ENCODE measurements at regions not wholly inside any gene's neighbourhood (a gene's known extent, or its start where the extent isn't known, plus 50 kb on each side); places are given as distances from the start of the nearest gene placed in this dataset.

- H3K9me3 ChIP-seq (ENCODE audit: control insufficient read depth, low read length) = no peaks in the 10 kb centered on the region
- no peaks in the 10 kb centered on the region for H3K36me3 ChIP-seq (ENCODE audit: control insufficient read depth, insufficient read depth, low read length)
- no peaks in the 10 kb centered on the region for H3K4me1 ChIP-seq (ENCODE audit: control insufficient read depth, insufficient read depth, low read length, poor library complexity, severe bottlenecking)
- no peak overlapping the region for H3K27ac ChIP-seq (ENCODE audit: low read depth, low read length, severe bottlenecking)
- 54 to 64% methylated on average over 2 to 3 of the region's 3 CpGs for WGBS, 2 experiments (ENCODE audit: insufficient coverage in 2 of 2)
- H3K4me3 ChIP-seq (ENCODE audit: extremely low read depth, insufficient read depth, low read length, poor library complexity, severe bottlenecking) = no peak overlapping the region
These were observed 94.6 kb downstream of the ZPLD1 start for GRCh38 chr3:102529452-102529851.

- H3K4me3 ChIP-seq (ENCODE audit: extremely low read depth, insufficient read depth, low read length, poor library complexity, severe bottlenecking) = no peak overlapping the region
- no peak overlapping the region for H3K27ac ChIP-seq (ENCODE audit: low read depth, low read length, severe bottlenecking)
- H3K36me3 ChIP-seq (ENCODE audit: control insufficient read depth, insufficient read depth, low read length) = no peaks in the 10 kb centered on the region
- 92 to 94% methylated on average over 2 of the region's 4 CpGs for WGBS, 2 experiments (ENCODE audit: insufficient coverage in 2 of 2)
- no peaks in the 10 kb centered on the region for H3K9me3 ChIP-seq (ENCODE audit: control insufficient read depth, low read length)
- H3K4me1 ChIP-seq (ENCODE audit: control insufficient read depth, insufficient read depth, low read length, poor library complexity, severe bottlenecking) = no peaks in the 10 kb centered on the region
These were observed 95.8 kb downstream of the ZPLD1 start for GRCh38 chr3:102530415-102531181.

- no peak overlapping the region for H3K27ac ChIP-seq (ENCODE audit: low read depth, low read length, severe bottlenecking)
- no peaks in the 10 kb centered on the region for H3K36me3 ChIP-seq (ENCODE audit: control insufficient read depth, insufficient read depth, low read length)
- H3K4me1 ChIP-seq (ENCODE audit: control insufficient read depth, insufficient read depth, low read length, poor library complexity, severe bottlenecking) = no peaks in the 10 kb centered on the region
- no peaks in the 10 kb centered on the region for H3K9me3 ChIP-seq (ENCODE audit: control insufficient read depth, low read length)
- no peak overlapping the region for H3K4me3 ChIP-seq (ENCODE audit: extremely low read depth, insufficient read depth, low read length, poor library complexity, severe bottlenecking)
These were observed 96.9 kb downstream of the ZPLD1 start for GRCh38 chr3:102531686-102532085.

GRCh38 chr3:102532901-102533300, 98.1 kb downstream of the ZPLD1 start:
- 80 to 100% methylated on average over 1 of the region's 3 CpGs for WGBS, 2 experiments (ENCODE audit: insufficient coverage in 2 of 2)
- Histone ChIP-seq H3K4me3 (ENCODE audit: extremely low read depth, insufficient read depth, low read length, poor library complexity, severe bottlenecking) (no peak overlapping the region), H3K4me1 (ENCODE audit: control insufficient read depth, insufficient read depth, low read length, poor library complexity, severe bottlenecking) (no peaks in the 10 kb centered on the region), H3K9me3 (ENCODE audit: control insufficient read depth, low read length) (no peaks in the 10 kb centered on the region), H3K27ac (ENCODE audit: low read depth, low read length, severe bottlenecking) (no peak overlapping the region), H3K36me3 (ENCODE audit: control insufficient read depth, insufficient read depth, low read length) (no peaks in the 10 kb centered on the region)

- Histone ChIP-seq H3K4me1 (ENCODE audit: control insufficient read depth, insufficient read depth, low read length, poor library complexity, severe bottlenecking) (no peaks in the 10 kb centered on the region), H3K36me3 (ENCODE audit: control insufficient read depth, insufficient read depth, low read length) (no peaks in the 10 kb centered on the region), H3K9me3 (ENCODE audit: control insufficient read depth, low read length) (no peaks in the 10 kb centered on the region), H3K4me3 (ENCODE audit: extremely low read depth, insufficient read depth, low read length, poor library complexity, severe bottlenecking) (no peak overlapping the region), H3K27ac (ENCODE audit: low read depth, low read length, severe bottlenecking) (no peak overlapping the region)
- 71 to 76% methylated on average over 2 of the region's 4 CpGs for WGBS, 2 experiments (ENCODE audit: insufficient coverage in 2 of 2)
These were observed 99.0 kb downstream of the ZPLD1 start for GRCh38 chr3:102533784-102534183.

- Histone ChIP-seq H3K9me3 (ENCODE audit: control insufficient read depth, low read length) (no peaks in the 10 kb centered on the region), H3K36me3 (ENCODE audit: control insufficient read depth, insufficient read depth, low read length) (no peaks in the 10 kb centered on the region), H3K27ac (ENCODE audit: low read depth, low read length, severe bottlenecking) (no peak overlapping the region), H3K4me1 (ENCODE audit: control insufficient read depth, insufficient read depth, low read length, poor library complexity, severe bottlenecking) (no peaks in the 10 kb centered on the region), H3K4me3 (ENCODE audit: extremely low read depth, insufficient read depth, low read length, poor library complexity, severe bottlenecking) (no peak overlapping the region)
- WGBS, 2 experiments (ENCODE audit: insufficient coverage in 2 of 2) = 20% methylated on average over 1 to 2 of the region's 7 CpGs
These were observed 101.6 kb downstream of the ZPLD1 start for GRCh38 chr3:102536456-102536855.

- Histone ChIP-seq H3K4me1 (ENCODE audit: control insufficient read depth, insufficient read depth, low read length, poor library complexity, severe bottlenecking) (no peaks in the 10 kb centered on the region), H3K36me3 (ENCODE audit: control insufficient read depth, insufficient read depth, low read length) (no peaks in the 10 kb centered on the region), H3K27ac (ENCODE audit: low read depth, low read length, severe bottlenecking) (no peak overlapping the region), H3K9me3 (ENCODE audit: control insufficient read depth, low read length) (no peaks in the 10 kb centered on the region), H3K4me3 (ENCODE audit: extremely low read depth, insufficient read depth, low read length, poor library complexity, severe bottlenecking) (no peak overlapping the region)
- no CpG with 5 or more reads among the region's 1 CpG for WGBS, 2 experiments (ENCODE audit: insufficient coverage in 2 of 2)
These were observed 102.3 kb downstream of the ZPLD1 start for GRCh38 chr3:102537123-102537522.

- 86% methylated on average over 4 of the region's 6 CpGs; no CpG with 5 or more reads in 1 of the 2 experiments for WGBS, 2 experiments (ENCODE audit: insufficient coverage in 2 of 2)
- Histone ChIP-seq H3K27ac (ENCODE audit: low read depth, low read length, severe bottlenecking) (no peak overlapping the region), H3K4me3 (ENCODE audit: extremely low read depth, insufficient read depth, low read length, poor library complexity, severe bottlenecking) (no peak overlapping the region), H3K9me3 (ENCODE audit: control insufficient read depth, low read length) (no peaks in the 10 kb centered on the region), H3K36me3 (ENCODE audit: control insufficient read depth, insufficient read depth, low read length) (no peaks in the 10 kb centered on the region), H3K4me1 (ENCODE audit: control insufficient read depth, insufficient read depth, low read length, poor library complexity, severe bottlenecking) (no peaks in the 10 kb centered on the region)
These were observed 109.9 kb downstream of the ZPLD1 start for GRCh38 chr3:102544741-102545140.

- Histone ChIP-seq H3K4me1 (ENCODE audit: control insufficient read depth, insufficient read depth, low read length, poor library complexity, severe bottlenecking) (no peaks in the 10 kb centered on the region), H3K9me3 (ENCODE audit: control insufficient read depth, low read length) (no peaks in the 10 kb centered on the region), H3K4me3 (ENCODE audit: extremely low read depth, insufficient read depth, low read length, poor library complexity, severe bottlenecking) (no peak overlapping the region), H3K27ac (ENCODE audit: low read depth, low read length, severe bottlenecking) (no peak overlapping the region), H3K36me3 (ENCODE audit: control insufficient read depth, insufficient read depth, low read length) (no peaks in the 10 kb centered on the region)
- 64 to 72% methylated on average over 2 of the region's 2 CpGs for WGBS, 2 experiments (ENCODE audit: insufficient coverage in 2 of 2)
These were observed 110.5 kb downstream of the ZPLD1 start for GRCh38 chr3:102545276-102545675.

- no peaks in the 10 kb centered on the region for H3K36me3 ChIP-seq (ENCODE audit: control insufficient read depth, insufficient read depth, low read length)
- H3K4me3 ChIP-seq (ENCODE audit: extremely low read depth, insufficient read depth, low read length, poor library complexity, severe bottlenecking) = no peak overlapping the region
- H3K9me3 ChIP-seq (ENCODE audit: control insufficient read depth, low read length) = no peaks in the 10 kb centered on the region
- H3K4me1 ChIP-seq (ENCODE audit: control insufficient read depth, insufficient read depth, low read length, poor library complexity, severe bottlenecking) = no peaks in the 10 kb centered on the region
- H3K27ac ChIP-seq (ENCODE audit: low read depth, low read length, severe bottlenecking) = no peak overlapping the region
These were observed 119.1 kb downstream of the ZPLD1 start for GRCh38 chr3:102553876-102554275.

- H3K4me3 ChIP-seq (ENCODE audit: extremely low read depth, insufficient read depth, low read length, poor library complexity, severe bottlenecking) = no peak overlapping the region
- no peak overlapping the region for H3K27ac ChIP-seq (ENCODE audit: low read depth, low read length, severe bottlenecking)
- H3K4me1 ChIP-seq (ENCODE audit: control insufficient read depth, insufficient read depth, low read length, poor library complexity, severe bottlenecking) = no peaks in the 10 kb centered on the region
- H3K9me3 ChIP-seq (ENCODE audit: control insufficient read depth, low read length) = no peaks in the 10 kb centered on the region
- no peaks in the 10 kb centered on the region for H3K36me3 ChIP-seq (ENCODE audit: control insufficient read depth, insufficient read depth, low read length)
- no CpG with 5 or more reads among the region's 2 CpGs for WGBS, 2 experiments (ENCODE audit: insufficient coverage in 2 of 2)
These were observed 135.7 kb downstream of the ZPLD1 start for GRCh38 chr3:102570511-102570910.
